Epithelial cell of esophagus (primary cell): ENCODE measurements at regions not wholly inside any gene's neighbourhood (a gene's known extent, or its start where the extent isn't known, plus 50 kb on each side); places are given as distances from the start of the nearest gene placed in this dataset.

Source experiments
- DNase-seq: peaks from one replicate; pipeline ENCODE4 v3.0.0; 2010; ENCODE audit warnings: low read depth
- H3K4me3 ChIP-seq: 2 replicates; pipeline ENCODE4 v1.5.1; 2011; ENCODE audit warnings: mild to moderate bottlenecking, low read length, control low read depth
- CTCF ChIP-seq: IDR thresholded peaks from 2 replicates; pipeline ENCODE4 v1.5.1; 2011; ENCODE audit warnings: low read depth, mild to moderate bottlenecking, low read length, control low read depth, inconsistent platforms; ENCODE audit not compliant: insufficient read depth; ENCODE audit errors: missing control alignments

DNA sequence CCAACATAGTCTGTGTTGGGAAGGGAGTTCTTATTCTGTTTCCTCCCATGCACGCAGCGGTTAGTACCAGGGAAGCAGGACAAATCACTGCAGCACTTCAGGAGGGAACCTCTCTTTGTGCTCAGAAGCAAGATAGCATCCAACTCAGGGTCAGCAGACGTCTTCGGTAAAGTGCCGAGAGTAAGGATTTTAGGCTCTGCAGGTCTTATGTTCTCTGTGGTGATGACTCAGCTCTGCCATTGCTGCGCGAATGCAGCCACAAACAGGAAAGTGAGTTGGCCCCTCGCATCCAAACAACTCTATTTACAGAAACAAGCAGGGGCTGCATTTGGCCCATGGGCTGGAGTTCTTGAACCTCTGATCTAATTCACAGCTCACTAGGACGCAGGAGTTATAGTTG lies 122.1 kb upstream of the SPATA13 start:
- DNase-seq = peak; percentile 53
- no peak for TF ChIP-seq CTCF
- no peak overlapping the region for H3K4me3 ChIP-seq

DNA sequence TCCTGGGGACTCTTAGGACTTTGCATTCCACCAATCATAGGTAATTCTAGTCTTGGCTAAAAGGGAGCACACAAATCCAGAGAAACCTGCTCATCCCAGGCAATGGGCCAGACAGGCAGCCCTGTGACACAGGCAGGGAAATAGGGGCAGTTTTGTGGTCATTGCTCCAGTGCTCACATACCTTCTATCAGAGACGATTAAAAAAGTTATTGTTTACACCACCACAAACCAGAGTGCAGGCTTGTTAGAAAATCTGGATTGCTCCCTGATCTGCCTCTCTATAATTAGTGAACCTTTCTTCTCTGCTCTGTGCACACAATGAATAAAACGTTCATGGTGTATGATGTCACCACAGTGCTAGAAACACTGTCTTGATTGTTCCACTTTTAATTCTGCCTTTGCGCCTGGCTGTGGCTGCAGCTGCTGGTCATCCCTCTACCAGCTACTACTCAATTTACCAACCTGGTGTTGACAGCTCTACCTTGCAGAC lies 121.6 kb upstream of the SPATA13 start:
- no peak overlapping the region for H3K4me3 ChIP-seq

GRCh38 chr13:24039621-24040475 lies 120.7 kb upstream of the SPATA13 start:
- no peak for DNase-seq
- no peak overlapping the region for H3K4me3 ChIP-seq
- no peak for TF ChIP-seq CTCF

More for the DNA sequence above, 121.6 kb upstream of the SPATA13 start:
- peak; percentile 37 for DNase-seq
- no peak for TF ChIP-seq CTCF

DNA sequence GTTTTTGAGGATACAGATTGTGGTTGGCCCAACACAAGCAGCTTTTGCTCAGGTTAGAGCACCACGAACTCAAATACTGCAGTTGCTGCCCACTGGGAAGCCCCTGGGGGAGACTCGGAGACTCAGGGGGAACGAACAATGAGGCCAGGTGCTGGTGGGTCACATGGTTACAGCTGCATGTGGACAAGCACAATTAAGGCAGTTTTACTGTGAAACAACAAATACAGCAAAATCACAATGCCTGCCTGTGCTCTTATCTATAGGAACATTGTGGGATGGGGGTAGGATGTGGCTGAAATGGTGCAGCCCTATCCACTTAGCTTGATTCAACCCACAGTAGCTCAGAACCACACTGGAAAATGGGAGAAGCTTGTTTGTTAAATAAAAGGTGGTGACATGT lies 119.7 kb upstream of the SPATA13 start:
- no peak overlapping the region for H3K4me3 ChIP-seq
- no peak for DNase-seq
- no peak for TF ChIP-seq CTCF

- H3K4me3 ChIP-seq = no peak overlapping the region
- no peak for DNase-seq
- no peak for TF ChIP-seq CTCF
Measured at GRCh38 chr13:24041651-24042225, 118.8 kb upstream of the SPATA13 start.

GRCh38 chr13:24042710-24043440 lies 117.6 kb upstream of the SPATA13 start:
- DNase-seq = no peak
- no peak overlapping the region for H3K4me3 ChIP-seq
- TF ChIP-seq CTCF = no peak
